Fibroblast of villous mesenchyme (primary cell): ENCODE measurements at regions not wholly inside any gene's neighbourhood (a gene's known extent, or its start where the extent isn't known, plus 50 kb on each side); places are given as distances from the start of the nearest gene placed in this dataset.

Source experiments
- DNase-seq: peaks from one replicate; pipeline ENCODE4 v3.0.0-alpha.2; 2010; ENCODE audit warnings: low read depth
- H3K4me3 ChIP-seq: 2 replicates; pipeline ENCODE4 v1.5.1; 2011; ENCODE audit warnings: low read depth, mild to moderate bottlenecking, low read length
- CTCF ChIP-seq: IDR thresholded peaks from 2 replicates; pipeline ENCODE4 v1.5.1; 2012; ENCODE audit warnings: low read depth, mild to moderate bottlenecking, low read length; ENCODE audit not compliant: insufficient read depth

GRCh38 chr2:35787302-35788031, 568.1 kb upstream of the CRIM1 start:
- H3K4me3 ChIP-seq = no peak overlapping the region
- DNase-seq = no peak
- TF ChIP-seq CTCF = no peak

- no peak overlapping the region for H3K4me3 ChIP-seq
- no peak for DNase-seq
- TF ChIP-seq CTCF = no peak
Observed at GRCh38 chr2:35785564-35785963, 570.0 kb upstream of the CRIM1 start.

GRCh38 chr2:35784777-35785176, 570.8 kb upstream of the CRIM1 start:
- no peak for TF ChIP-seq CTCF
- H3K4me3 ChIP-seq = no peak overlapping the region
- DNase-seq = no peak

- TF ChIP-seq CTCF = no peak
- H3K4me3 ChIP-seq = no peak overlapping the region
- no peak for DNase-seq
Observed at GRCh38 chr2:35783723-35784122, 571.9 kb upstream of the CRIM1 start.

- no peak for DNase-seq
- TF ChIP-seq CTCF = no peak
- no peak overlapping the region for H3K4me3 ChIP-seq
Observed at GRCh38 chr2:35741556-35741955, 614.0 kb upstream of the CRIM1 start.

- no peak for DNase-seq
- TF ChIP-seq CTCF = no peak
- H3K4me3 ChIP-seq = no peak overlapping the region
Observed at GRCh38 chr2:35731674-35732073, 623.9 kb upstream of the CRIM1 start.

GRCh38 chr2:35714883-35715282, 640.7 kb upstream of the CRIM1 start:
- H3K4me3 ChIP-seq = no peak overlapping the region
- DNase-seq = no peak
- TF ChIP-seq CTCF = no peak
